ENCODE measurements at regions not wholly inside any gene's neighbourhood (a gene's known extent, or its start where the extent isn't known, plus 50 kb on each side); places are given as distances from the start of the nearest gene placed in this dataset.

DNA sequence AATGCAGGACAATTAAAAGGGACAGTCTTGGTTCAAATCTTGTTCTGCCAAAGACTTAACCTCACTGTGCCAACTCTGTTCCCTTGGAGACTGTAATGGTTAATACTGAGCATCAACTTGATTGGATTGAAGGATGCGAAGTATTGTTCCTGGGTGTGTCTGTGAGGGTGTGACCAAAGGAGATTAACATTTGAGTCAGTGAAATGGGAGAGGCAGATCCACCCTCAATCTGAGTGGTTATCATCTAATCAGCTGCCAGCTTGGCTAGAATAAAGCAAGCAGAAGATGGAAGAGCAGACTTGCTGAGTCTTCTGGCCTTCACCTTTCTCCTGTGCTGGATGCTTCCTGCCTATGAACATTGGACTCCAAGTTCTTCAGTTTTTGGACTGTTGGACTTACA, 474.4 kb downstream of the CD83 start:
- Histone ChIP-seq H3K27me3 (no peaks in the 10 kb centered on the region), H3K36me3 (no peaks in the 10 kb centered on the region), H3K27ac (no peak overlapping the region), H3K4me1 (no peaks in the 10 kb centered on the region), H3K9me3 (no peaks in the 10 kb centered on the region), H3K4me3 (no peak overlapping the region)
- 92 to 100% methylated on average over 1 of the region's 1 CpG for WGBS, 2 donors
- TF ChIP-seq, protein P1, sequence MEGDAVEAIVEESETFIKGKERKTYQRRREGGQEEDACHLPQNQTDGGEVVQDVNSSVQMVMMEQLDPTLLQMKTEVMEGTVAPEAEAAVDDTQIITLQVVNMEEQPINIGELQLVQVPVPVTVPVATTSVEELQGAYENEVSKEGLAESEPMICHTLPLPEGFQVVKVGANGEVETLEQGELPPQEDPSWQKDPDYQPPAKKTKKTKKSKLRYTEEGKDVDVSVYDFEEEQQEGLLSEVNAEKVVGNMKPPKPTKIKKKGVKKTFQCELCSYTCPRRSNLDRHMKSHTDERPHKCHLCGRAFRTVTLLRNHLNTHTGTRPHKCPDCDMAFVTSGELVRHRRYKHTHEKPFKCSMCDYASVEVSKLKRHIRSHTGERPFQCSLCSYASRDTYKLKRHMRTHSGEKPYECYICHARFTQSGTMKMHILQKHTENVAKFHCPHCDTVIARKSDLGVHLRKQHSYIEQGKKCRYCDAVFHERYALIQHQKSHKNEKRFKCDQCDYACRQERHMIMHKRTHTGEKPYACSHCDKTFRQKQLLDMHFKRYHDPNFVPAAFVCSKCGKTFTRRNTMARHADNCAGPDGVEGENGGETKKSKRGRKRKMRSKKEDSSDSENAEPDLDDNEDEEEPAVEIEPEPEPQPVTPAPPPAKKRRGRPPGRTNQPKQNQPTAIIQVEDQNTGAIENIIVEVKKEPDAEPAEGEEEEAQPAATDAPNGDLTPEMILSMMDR (IDR thresholded peaks at IDR 0.05), result no peak
- intact Hi-C loops (cut with DNase I), result no loop called here
- ATAC-seq (no peak), DNase-seq (no peak)

DNA sequence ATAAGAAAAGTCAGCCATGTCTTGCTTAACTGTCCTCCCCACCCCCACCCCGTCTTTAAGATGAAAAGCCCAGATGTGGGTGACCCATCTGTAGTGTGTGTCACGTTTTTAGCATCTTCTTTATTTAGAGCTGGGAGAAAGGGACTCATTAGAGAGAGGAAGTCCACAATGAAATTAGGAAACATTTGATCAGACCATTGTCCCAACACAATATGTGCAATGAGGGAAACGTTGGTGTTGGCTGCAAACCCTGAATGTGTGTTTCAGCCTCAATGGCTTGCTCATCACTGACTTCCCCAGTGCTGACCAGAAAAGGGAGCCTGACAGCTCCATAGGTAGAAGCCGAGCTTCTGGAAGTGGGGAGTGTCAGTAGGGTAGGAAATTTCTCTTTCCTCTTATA, 475.7 kb downstream of the CD83 start:
- Histone ChIP-seq H3K9me3 (no peaks in the 10 kb centered on the region), H3K36me3 (no peaks in the 10 kb centered on the region)

GRCh38 chr6:14595751-14596150, 478.2 kb downstream of the CD83 start:
- intact Hi-C loops (cut with DNase I), result no loop called here
- Histone ChIP-seq H3K4me3 (no peak overlapping the region), H3K27me3 (no peaks in the 10 kb centered on the region), H3K4me1 (no peaks in the 10 kb centered on the region), H3K36me3 (no peaks in the 10 kb centered on the region), H3K27ac (no peak overlapping the region), H3K9me3 (no peaks in the 10 kb centered on the region)
- TF ChIP-seq, protein P1 (IDR thresholded peaks at IDR 0.05), result no peak
- ATAC-seq, result no peak
- WGBS, 2 donors, result 50 to 74% methylated on average over 2 of the region's 2 CpGs
- no peak for DNase-seq

More for the DNA sequence above, 475.7 kb downstream of the CD83 start:
- intact Hi-C loops (cut with DNase I), result no loop called here
- no peak for DNase-seq
- Histone ChIP-seq H3K4me1 (no peaks in the 10 kb centered on the region), H3K27ac (no peak overlapping the region), H3K27me3 (no peaks in the 10 kb centered on the region), H3K4me3 (no peak overlapping the region)
- TF ChIP-seq, protein P1 (IDR thresholded peaks at IDR 0.05), result no peak
- WGBS, 2 donors, result 71 to 74% methylated on average over 4 of the region's 4 CpGs
- no peak for ATAC-seq

DNA sequence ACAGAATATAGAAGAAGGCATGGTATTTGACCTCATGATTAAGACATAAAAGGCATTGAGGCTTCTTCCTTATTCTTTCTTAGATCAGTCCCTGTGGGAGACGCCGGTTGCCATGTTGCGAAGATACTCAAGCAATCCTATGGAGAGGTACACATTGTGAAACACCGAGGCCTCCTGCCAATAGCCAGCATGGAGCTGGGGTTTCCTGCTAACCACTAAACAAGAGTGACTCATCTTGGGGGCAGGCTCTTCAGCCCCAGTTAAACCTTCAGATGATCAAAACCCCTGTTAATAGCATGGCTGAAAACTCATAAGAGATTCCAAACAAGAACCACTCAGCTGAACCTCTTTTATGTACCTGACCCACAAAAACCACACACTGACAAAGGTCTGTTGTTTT, 478.8 kb downstream of the CD83 start:
- no peaks in the 10 kb centered on the region for H3K4me1 ChIP-seq
- no peaks in the 10 kb centered on the region for H3K27me3 ChIP-seq
- no peak overlapping the region for H3K27ac ChIP-seq
- peak in 1 of 8 donors; percentile 51 for ATAC-seq
- 93 to 95% methylated on average over 4 of the region's 4 CpGs for WGBS, 2 donors
- no peak overlapping the region for H3K4me3 ChIP-seq
- H3K9me3 ChIP-seq, result no peaks in the 10 kb centered on the region
- H3K36me3 ChIP-seq, result no peaks in the 10 kb centered on the region
- intact Hi-C loops (cut with DNase I), result no loop called here
- TF ChIP-seq, protein P1 (IDR thresholded peaks at IDR 0.05), result no peak
- DNase-seq, result no peak

GRCh38 chr6:14597090-14597489, 479.5 kb downstream of the CD83 start:
- no peak overlapping the region for H3K27ac ChIP-seq
- H3K4me1 ChIP-seq, result no peaks in the 10 kb centered on the region
- intact Hi-C loops (cut with DNase I), result no loop called here
- DNase-seq (no peak), ATAC-seq (peak in 1 of 8 donors; percentile 41)
- H3K9me3 ChIP-seq, result no peaks in the 10 kb centered on the region
- no peak overlapping the region for H3K4me3 ChIP-seq
- H3K27me3 ChIP-seq, result no peaks in the 10 kb centered on the region
- H3K36me3 ChIP-seq, result no peaks in the 10 kb centered on the region
- WGBS, 2 donors, result 69 to 74% methylated on average over 4 of the region's 4 CpGs
- TF ChIP-seq, protein P1 (IDR thresholded peaks at IDR 0.05), result no peak
